ENCODE measurements at regions not wholly inside any gene's neighbourhood (a gene's known extent, or its start where the extent isn't known, plus 50 kb on each side); places are given as distances from the start of the nearest gene placed in this dataset.

DNA sequence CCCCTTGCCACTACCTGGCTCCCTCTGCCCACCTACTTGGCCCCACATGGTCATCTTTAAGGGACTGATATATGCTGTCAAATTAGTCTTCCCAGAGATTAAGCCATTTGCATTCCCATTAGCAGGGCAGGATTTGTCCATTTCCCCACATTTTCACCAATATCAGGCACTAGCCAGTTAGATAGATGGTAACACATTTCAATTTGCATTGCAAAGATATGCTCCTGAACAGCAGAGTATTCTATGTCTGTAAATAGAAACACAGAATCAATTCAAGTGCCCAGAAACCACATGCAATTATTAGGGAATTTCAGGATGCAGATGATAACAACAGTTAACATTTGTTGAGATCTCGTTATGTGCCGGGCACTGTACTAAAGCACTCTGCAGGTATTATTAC is 92.6 kb upstream of the IL12B start:
- no peak for DNase-seq (ENCODE audit: low spot score)

- no peak for DNase-seq (ENCODE audit: low spot score)
Observed at GRCh38 chr5:159424123-159424522, 93.8 kb upstream of the IL12B start.

GRCh38 chr5:159426694-159427093 is 96.4 kb upstream of the IL12B start:
- no peak for DNase-seq (ENCODE audit: low spot score)

DNA sequence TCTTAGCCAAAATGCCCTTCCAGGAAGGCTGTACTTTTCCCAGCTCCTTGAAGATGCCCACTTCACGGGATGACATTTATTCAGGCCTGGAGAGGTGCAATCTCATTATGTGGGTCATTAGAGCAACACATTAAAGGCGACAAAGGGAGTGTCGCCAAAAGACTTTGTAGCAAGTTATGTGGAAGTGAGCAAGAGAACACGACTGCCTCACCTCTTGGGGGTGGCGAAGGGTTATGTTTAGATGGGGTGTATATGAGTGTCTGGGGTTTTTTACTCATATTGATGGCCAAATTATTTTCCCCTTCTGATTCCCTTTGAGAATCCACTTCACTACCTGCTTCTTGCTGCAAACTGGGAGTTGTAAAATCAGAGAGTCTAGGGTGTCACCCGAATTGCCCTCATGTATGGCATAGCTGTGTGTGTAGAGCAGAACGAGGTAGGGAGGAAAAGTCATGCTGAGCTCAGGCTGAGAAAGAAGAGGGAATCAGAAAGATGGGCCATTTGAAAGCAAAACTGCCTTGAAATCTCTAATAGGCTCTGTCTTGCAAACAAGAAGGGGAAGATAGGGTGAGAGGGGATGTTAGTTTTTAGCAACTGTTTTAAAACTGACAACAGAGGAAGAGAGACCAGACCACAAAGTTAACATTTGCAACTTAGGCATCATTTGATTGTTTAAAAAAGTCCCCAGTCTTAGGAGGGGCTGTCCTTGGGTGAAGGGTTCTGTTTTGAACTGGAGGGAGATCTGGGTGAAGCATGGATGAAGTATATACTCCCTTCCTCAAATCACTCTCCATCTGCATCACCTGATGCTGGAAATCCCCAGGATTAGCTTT is 97.1 kb upstream of the IL12B start:
- DNase-seq (ENCODE audit: low spot score) = no peak

DNA sequence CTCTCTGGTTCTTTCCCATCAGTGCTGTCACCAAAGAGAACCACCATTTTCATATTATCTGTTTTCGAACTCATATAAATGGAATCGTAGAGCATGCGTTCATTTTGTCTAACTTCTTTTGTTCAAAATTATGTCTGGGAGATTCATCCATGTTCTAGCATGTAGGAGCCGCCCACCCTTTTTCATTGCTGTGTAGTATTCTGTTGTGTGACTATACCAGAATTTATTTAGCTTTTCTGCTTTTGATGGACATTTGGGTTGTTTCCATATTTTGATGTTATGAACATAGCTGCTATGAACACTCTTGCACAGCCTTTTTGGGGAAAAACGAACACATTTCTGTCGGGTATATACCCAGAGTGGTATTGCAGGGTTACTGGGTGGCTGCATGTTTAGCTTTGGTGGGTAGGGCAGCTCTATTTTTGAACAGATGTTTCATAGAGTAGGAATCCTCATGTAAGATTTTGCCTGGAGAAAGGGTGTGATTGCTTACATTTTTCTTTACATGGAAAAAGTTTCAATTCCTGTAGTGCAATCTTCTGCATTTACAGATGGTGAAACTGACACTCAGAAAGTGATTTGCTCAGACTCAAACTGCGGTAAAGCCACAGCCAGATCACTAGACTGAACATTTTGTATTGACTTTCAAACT is 100.2 kb upstream of the IL12B start:
- no peak for DNase-seq (ENCODE audit: low spot score)

DNA sequence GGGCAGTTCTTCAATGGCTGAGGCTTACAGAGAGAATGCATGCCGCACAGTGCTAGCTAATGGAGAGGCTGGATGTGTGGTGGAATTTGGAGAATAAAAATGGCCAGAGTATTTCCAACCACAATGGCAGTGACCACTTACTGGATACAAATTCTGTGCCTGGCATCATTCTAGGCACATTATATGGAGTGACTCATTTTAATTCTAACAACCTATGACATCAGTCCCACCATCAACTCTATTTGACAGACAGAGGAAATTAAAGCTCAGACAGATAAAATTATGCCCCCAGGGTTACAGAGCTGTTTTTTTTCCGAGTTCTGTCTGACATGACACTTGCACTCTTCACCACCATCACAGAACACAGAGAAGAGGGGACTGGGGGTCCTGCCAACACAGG is 105.6 kb upstream of the IL12B start:
- no peak for DNase-seq (ENCODE audit: low spot score)

GRCh38 chr5:159438092-159438491 is 107.8 kb upstream of the IL12B start:
- no peak for DNase-seq (ENCODE audit: low spot score)

DNA sequence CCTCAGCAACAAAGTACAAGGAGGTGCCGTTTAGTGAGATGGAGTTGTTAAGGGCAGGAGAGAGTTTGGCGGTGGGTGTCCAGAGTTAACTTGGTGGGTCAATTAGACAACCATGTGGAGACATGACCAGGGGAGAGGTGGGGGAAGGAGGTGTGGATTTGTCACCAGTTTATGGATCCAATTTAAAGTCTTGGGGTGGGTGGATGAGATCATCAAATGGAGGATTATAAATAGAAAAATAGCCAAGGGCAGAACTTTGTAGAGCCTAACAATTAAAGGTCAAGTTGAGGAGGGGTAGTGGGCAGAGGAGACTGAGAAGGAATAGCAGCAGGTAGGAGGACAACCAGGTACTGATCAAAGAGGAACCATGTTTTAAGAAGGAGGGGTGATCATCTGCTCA is 108.7 kb upstream of the IL12B start:
- no peak for DNase-seq (ENCODE audit: low spot score)

DNA sequence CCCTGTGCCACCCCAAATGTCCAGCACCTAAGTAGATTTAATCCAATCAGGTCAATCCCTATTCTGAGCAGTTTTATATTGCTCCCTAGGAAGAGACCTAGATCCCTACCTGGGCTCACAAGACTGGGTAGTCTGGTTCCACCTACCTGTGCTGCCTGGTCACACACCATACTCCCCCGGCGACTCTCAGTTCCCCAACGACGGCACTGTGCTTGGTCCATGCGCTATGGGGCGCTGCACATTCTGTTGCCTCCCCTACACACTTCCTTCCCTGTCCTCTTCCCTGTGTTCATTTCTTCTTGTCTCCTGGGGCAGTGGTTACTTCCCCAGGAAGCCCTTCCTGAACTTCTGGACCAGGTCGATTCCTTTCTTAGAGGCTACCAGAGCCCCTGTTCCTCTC is 109.9 kb upstream of the IL12B start:
- DNase-seq (ENCODE audit: low spot score) = no peak

DNA sequence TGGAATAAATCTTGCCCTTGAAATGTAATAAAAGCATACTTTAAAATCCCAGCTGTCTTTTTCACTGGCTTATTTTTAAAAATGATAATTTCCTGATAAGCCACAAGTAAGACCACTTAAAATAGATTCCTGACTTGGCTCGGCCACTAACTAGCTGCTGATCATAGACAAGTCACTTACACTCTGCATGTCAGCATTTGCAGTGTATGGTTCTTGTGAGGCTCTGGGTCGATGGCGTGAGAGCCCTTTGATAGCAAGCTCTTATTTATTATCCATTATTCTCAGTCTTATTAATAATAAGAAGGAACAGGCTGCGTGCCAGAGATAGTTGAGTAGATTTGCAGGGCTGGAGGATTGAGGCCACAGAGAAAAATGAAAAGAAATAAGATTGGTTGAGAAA is 110.7 kb upstream of the IL12B start:
- DNase-seq (ENCODE audit: low spot score) = no peak

DNA sequence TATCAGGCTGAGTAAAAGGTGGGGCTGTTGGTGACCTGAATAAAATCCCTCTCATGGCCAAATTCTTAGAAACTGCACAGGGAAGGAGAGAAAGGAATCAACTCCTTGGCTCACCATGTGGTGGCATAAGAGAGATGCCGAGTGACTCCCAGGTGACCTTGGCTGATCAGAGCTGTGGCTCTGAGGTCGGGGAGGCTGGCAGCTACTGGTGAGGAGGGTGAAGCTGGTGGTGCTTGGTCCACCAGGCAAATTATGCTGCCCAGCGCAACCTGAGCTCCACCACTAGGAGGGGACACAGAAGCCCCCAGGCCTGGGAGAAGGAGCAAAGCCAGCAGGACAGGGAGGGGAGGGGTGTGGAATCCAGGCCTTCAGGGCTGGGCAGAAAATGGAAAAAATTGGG is 111.2 kb upstream of the IL12B start:
- DNase-seq (ENCODE audit: low spot score) = peak; percentile 49

DNA sequence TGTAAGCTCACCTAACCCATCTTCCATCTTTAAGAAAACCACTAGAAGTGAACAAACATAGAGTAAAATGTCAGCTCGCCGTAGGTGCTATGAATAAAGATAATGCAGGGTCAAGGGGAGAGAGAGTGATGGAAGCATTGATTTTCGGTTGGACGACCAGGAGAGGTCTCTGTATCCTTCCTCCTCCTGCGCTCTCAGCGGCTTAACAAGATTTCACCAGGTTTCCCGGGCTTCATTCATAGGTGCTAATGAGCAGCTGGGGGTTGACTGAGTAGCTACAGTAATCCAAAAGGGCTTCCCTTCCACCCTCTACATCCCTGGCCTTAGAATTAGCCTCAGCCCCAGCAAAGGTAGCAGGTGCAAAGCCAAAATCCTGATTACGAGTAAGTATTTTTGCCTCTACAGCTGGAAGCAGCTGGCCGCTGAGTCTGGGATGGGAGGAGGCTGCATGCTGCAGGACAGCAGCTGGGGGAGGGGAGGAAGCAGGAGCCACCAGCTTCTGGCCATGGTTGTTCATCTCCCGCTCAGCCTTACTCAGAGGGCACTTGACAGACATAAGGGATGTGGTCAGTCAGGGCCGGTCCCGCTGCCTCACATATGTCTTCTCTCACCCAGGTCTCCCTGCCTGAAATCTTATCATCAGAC is 112.0 kb upstream of the IL12B start:
- no peak for DNase-seq (ENCODE audit: low spot score)

GRCh38 chr5:159444441-159445082 is 114.3 kb upstream of the IL12B start:
- DNase-seq (ENCODE audit: low spot score) = peak; percentile 60

DNA sequence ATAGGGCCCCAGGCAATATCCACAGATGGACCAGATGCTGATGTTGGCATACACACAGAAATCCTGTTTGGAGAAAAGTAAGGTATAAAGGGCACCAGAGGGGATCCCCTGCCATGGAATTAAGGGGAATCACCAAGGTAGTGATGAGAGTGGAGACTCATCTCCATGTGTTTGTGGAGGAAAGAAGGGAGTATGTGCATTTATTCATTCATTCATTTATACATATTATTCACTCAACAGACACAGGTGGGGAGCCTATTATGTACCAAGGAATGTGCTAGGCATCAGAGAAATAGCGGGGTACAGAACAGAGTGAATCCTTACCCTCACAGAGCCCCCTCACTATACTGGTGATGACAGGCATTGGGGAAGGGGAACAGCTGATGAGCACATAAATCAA is 116.8 kb upstream of the IL12B start:
- DNase-seq (ENCODE audit: low spot score) = no peak

GRCh38 chr5:159448841-159449407 is 118.6 kb upstream of the IL12B start:
- DNase-seq (ENCODE audit: low spot score) = no peak

GRCh38 chr5:159449925-159450324 is 119.6 kb upstream of the IL12B start:
- DNase-seq (ENCODE audit: low spot score) = peak; percentile 20

- DNase-seq (ENCODE audit: low spot score) = no peak
Observed at GRCh38 chr5:159450417-159450816, 120.1 kb upstream of the IL12B start.

GRCh38 chr5:159451197-159452052 is 121.1 kb upstream of the IL12B start:
- DNase-seq (ENCODE audit: low spot score) = peak; percentile 92

- no peak for DNase-seq (ENCODE audit: low spot score)
Observed at GRCh38 chr5:159452480-159453167, 122.3 kb upstream of the IL12B start.

- DNase-seq (ENCODE audit: low spot score) = no peak
Observed at GRCh38 chr5:159453209-159453608, 122.9 kb upstream of the IL12B start.

- DNase-seq (ENCODE audit: low spot score) = no peak
Observed at GRCh38 chr5:159456261-159456660, 126.0 kb upstream of the IL12B start.
